K562 (cell line): ENCODE measurements at regions not wholly inside any gene's neighbourhood (a gene's known extent, or its start where the extent isn't known, plus 50 kb on each side); places are given as distances from the start of the nearest gene placed in this dataset.

ENCODE experiments used
- ATAC-seq: fragments of 200-7000 bp; cut with Tn5 transposase; 3 replicates; pipeline ENCODE4 v1.9.1; 2020; ENCODE audit warnings: moderate library complexity
- BruUV-seq: library from RNA; stranded (reverse); fragments of 400-500 nt; replicated peaks from 2 replicates; lab custom pipeline; 2021; lab: Mats Ljungman, UMichigan
- CTCF ChIA-PET: fragments of 300-600 bp; formaldehyde crosslinking; extraction: SDS; loops from one replicate; lab custom pipeline; 2021; ENCODE audit warnings: low intra/inter-chr PET ratio; lab: Yijun Ruan, JAX
- POLR2A ChIA-PET: fragments of 300-600, 350-650 bp; sonication (Branson Sonifier 250); formaldehyde crosslinking; extraction: SDS; loops from one replicate; lab custom pipeline; 2021; ENCODE audit warnings: antibody characterized with exemption, inconsistent platforms; lab: Yijun Ruan, JAX
- DNase-seq, 4 experiments: peaks; one replicate each; pipeline versions ENCODE4 v3.0.0 to v3.0.0-alpha.2; 2011 to 2018; ENCODE audit warnings: low spot score in 3 of 4, mixed read lengths in 3 of 4; ENCODE audit errors: extremely low read depth in 1 of 4
- FAIRE-seq: peaks from 2 replicates; lab custom pipeline; 2011; peaks lifted over from hg19 to GRCh38; lab: Jason Lieb, UNC
- H2AFZ ChIP-seq: 2 replicates; pipeline ENCODE4 v1.6.0; 2011; ENCODE audit warnings: low read depth, low read length, control low read depth, inconsistent platforms
- H3K27ac ChIP-seq: fragments of 200-600 bp; 3 replicates; pipeline ENCODE4 v1.8.0; 2011; ENCODE audit warnings: low read depth, mild to moderate bottlenecking, control low read depth, inconsistent platforms, low read length, moderate library complexity, mixed read lengths; ENCODE audit errors: extremely low read depth
- H3K27me3 ChIP-seq, 2 experiments: fragments of 300-600 bp in 1 of 2; 2 replicates in 1 of 2; 3 replicates in 1 of 2; pipeline versions ENCODE4 v1.6.0 to v1.8.0; 2011; ENCODE audit warnings: inconsistent platforms in 2 of 2, low read length in 2 of 2, mild to moderate bottlenecking in 1 of 2, mixed read lengths in 1 of 2, moderate library complexity in 1 of 2; ENCODE audit not compliant: control insufficient read depth in 2 of 2, insufficient read depth in 2 of 2
- H3K36me3 ChIP-seq: fragments of 300-600 bp; 3 replicates; pipeline ENCODE4 v1.8.0; 2011; ENCODE audit warnings: mild to moderate bottlenecking, low read length, inconsistent platforms; ENCODE audit not compliant: control insufficient read depth, insufficient read depth
- H3K4me1 ChIP-seq, 2 experiments: fragments of 200-600 bp in 1 of 2; replicated peaks in 1 of 2; 2 replicates in 1 of 2; 3 replicates in 1 of 2; pipeline versions ENCODE4 v1.5.1 to v1.8.0; 2011; ENCODE audit warnings: inconsistent platforms in 2 of 2, low read length in 2 of 2, mild to moderate bottlenecking in 1 of 2, mixed read lengths in 1 of 2, moderate library complexity in 1 of 2; ENCODE audit not compliant: control insufficient read depth in 2 of 2, insufficient read depth in 2 of 2
- H3K4me2 ChIP-seq: 2 replicates; pipeline ENCODE4 v1.6.1; 2011; ENCODE audit warnings: low read length, control low read depth, inconsistent platforms, mixed read lengths; ENCODE audit not compliant: insufficient read depth
- H3K4me3 ChIP-seq: fragments of 200-600 bp; sonication (generic), shearing (Covaris generic); 2 replicates; pipeline ENCODE4 v1.5.1; 2016; ENCODE audit warnings: control low read depth, inconsistent platforms
- H3K79me2 ChIP-seq: fragments of 200-600 bp; 3 replicates; pipeline ENCODE4 v1.8.0; 2011; ENCODE audit warnings: low read length, inconsistent platforms; ENCODE audit not compliant: control insufficient read depth, insufficient read depth
- H3K9ac ChIP-seq, 2 experiments: 2 replicates each; pipeline versions ENCODE4 v1.6.0 to v1.6.1; 2011; ENCODE audit warnings: low read depth in 2 of 2, low read length in 2 of 2, control low read depth in 1 of 2, inconsistent platforms in 1 of 2, mild to moderate bottlenecking in 1 of 2, mixed read lengths in 1 of 2; ENCODE audit not compliant: insufficient read depth in 1 of 2
- H3K9me1 ChIP-seq: one replicate; pipeline ENCODE4 v1.6.0; 2011; ENCODE audit warnings: inconsistent platforms, mild to moderate bottlenecking, low read length, moderate library complexity; ENCODE audit not compliant: control insufficient read depth, insufficient read depth
- H3K9me3 ChIP-seq: replicated peaks from 2 replicates; pipeline ENCODE4 v1.5.1; 2011; ENCODE audit warnings: low read depth, low read length, inconsistent platforms; ENCODE audit not compliant: control insufficient read depth, insufficient read depth
- H4K20me1 ChIP-seq: replicated peaks from 2 replicates; pipeline ENCODE4 v1.6.1; 2011; ENCODE audit warnings: low read length, inconsistent platforms, mixed read lengths; ENCODE audit not compliant: control insufficient read depth, insufficient read depth
- E2F3 ChIP-seq: fragments of 250-450 bp; sonication (Bioruptor Pico); IDR thresholded peaks from 2 replicates; pipeline ENCODE4 v1.4.0; 2020; ENCODE audit warnings: mild to moderate bottlenecking
- ESRRB ChIP-seq: fragments of 250-450 bp; sonication (Bioruptor Pico); IDR thresholded peaks from 2 replicates; pipeline ENCODE4 v1.5.0; 2020; ENCODE audit warnings: mild to moderate bottlenecking, moderate library complexity, borderline replicate concordance
- HBP1 ChIP-seq: fragments of 450-650 bp; formaldehyde crosslinking; IDR thresholded peaks from 2 replicates; pipeline ENCODE4 v1.4.0; 2022; ENCODE audit warnings: missing genetic modification characterization
- IFI16 ChIP-seq: fragments of 250-450 bp; sonication (Bioruptor Pico); IDR thresholded peaks from 2 replicates; pipeline ENCODE4 v2.1.2; 2022; ENCODE audit warnings: mild to moderate bottlenecking, inconsistent platforms
- MYBL2 ChIP-seq, 2 experiments: fragments of 450-650 bp in 1 of 2; sonication (generic) in 1 of 2; formaldehyde crosslinking in 1 of 2; IDR thresholded peaks; 2 replicates each; pipeline versions ENCODE4 v1.6.1 to v1.8.1; 2017 to 2022; ENCODE audit warnings: borderline replicate concordance in 1 of 2, inconsistent platforms in 1 of 2, low read depth in 1 of 2, mild to moderate bottlenecking in 1 of 2, missing genetic modification reagents in 1 of 2, moderate library complexity in 1 of 2
- NCOR1 ChIP-seq: fragments of 450-650 bp; IDR thresholded peaks from 2 replicates; pipeline ENCODE4 v1.6.1; 2016; ENCODE audit warnings: mild to moderate bottlenecking, moderate library complexity
- NR0B1 ChIP-seq: fragments of 450-650 bp; IDR thresholded peaks from one replicate; pipeline ENCODE4 v1.6.1; 2018; ENCODE audit warnings: mild to moderate bottlenecking, moderate library complexity; ENCODE audit not compliant: partially characterized antibody
- POLR2A ChIP-seq: fragments of 450-650 bp; conservative IDR thresholded peaks from 2 replicates; pipeline ENCODE4 v1.6.1; 2016
- SMARCA5 ChIP-seq: fragments of 450-650 bp; IDR thresholded peaks from 2 replicates; pipeline ENCODE4 v1.6.1; 2016
- UBTF ChIP-seq, 2 experiments: IDR thresholded peaks; 2 replicates each; pipeline ENCODE4 v1.6.1; 2012; ENCODE audit warnings: improper control_type of control experiment in 2 of 2, low read depth in 2 of 2, low read length in 2 of 2, borderline replicate concordance in 1 of 2
- XRCC4 ChIP-seq: IDR thresholded peaks from one replicate; pipeline ENCODE4 v1.6.1; 2011; ENCODE audit not compliant: insufficient read depth, insufficient read length; ENCODE audit errors: extremely low read depth
- ZNF740 ChIP-seq, 3 experiments: fragments of 200-800 bp in 1 of 3; sonication (Bioruptor generic) in 1 of 3; sonication (generic) in 1 of 3; formaldehyde crosslinking in 1 of 3; IDR thresholded peaks; 2 replicates each; pipeline versions ENCODE4 v1.6.1 to v1.8.0; 2016 to 2022; ENCODE audit warnings: mild to moderate bottlenecking in 2 of 3, missing compliant biosample characterization in 2 of 3, missing genetic modification characterization in 2 of 3, missing genetic modification reagents in 1 of 3
- WGBS: fragments of 100-300 bp; shearing (Covaris generic); methylation state at CpG from one replicate; pipeline ENCODE4 v1.1.6; 2016; ENCODE audit warnings: low coverage, mixed read lengths; ENCODE audit not compliant: insufficient coverage; ENCODE audit errors: missing lambda C conversion rate; 5-methylcytosine and 5-hydroxymethylcytosine counted together
- in situ Hi-C: fragments of 300-500 bp; cut with MboI; formaldehyde crosslinking; loops from 4 replicates; pipeline ENCODE4 v1.15.0; 2018; ENCODE audit warnings: inconsistent platforms, mixed read lengths
- intact Hi-C: fragments of 100-400 bp; cut with micrococcal nuclease; formaldehyde crosslinking; loops from 2 replicates; pipeline ENCODE4 v1.14.2; 2022

GRCh38 chr22:34462795-34463194 lies 542.5 kb upstream of the LARGE1 start:
- 0% methylated on average over 3 of the region's 4 CpGs for WGBS
- BruUV-seq = no TSS peak

More at GRCh38 chr22:34462795-34463194, 542.5 kb upstream of the LARGE1 start:
- Histone ChIP-seq H3K4me3 (no peak overlapping the region), H3K9me3 (no peaks in the 10 kb centered on the region), H3K27me3 (no peaks in the 10 kb centered on the region), H3K36me3 (no peaks in the 10 kb centered on the region), H2AFZ (no peak overlapping the region), H3K79me2 (no peaks in the 10 kb centered on the region), H3K9ac (no peak overlapping the region), H3K4me1 (no peaks in the 10 kb centered on the region), H3K27ac (no peak overlapping the region), H3K4me2 (no peak overlapping the region), H4K20me1 (no peaks in the 10 kb centered on the region), H3K9me1 (no peaks in the 10 kb centered on the region)
- TF ChIP-seq MYBL2 (IDR thresholded peaks at IDR 0.05; ENCODE audit: low read depth) (no peak), MYBL2 (CRISPR knock-in tag; IDR thresholded peaks at IDR 0.05; ENCODE audit: borderline replicate concordance) (no peak), SMARCA5 (no peak), XRCC4 (no peak), POLR2A (no peak), IFI16 (CRISPR knock-in tag) (no peak), ESRRB (CRISPR knock-in tag) (no peak), HBP1 (CRISPR knock-in tag) (no peak), ZNF740 (CRISPR knock-in tag; IDR thresholded peaks at IDR 0.05) (no peak), ZNF740 (tag; IDR thresholded peaks at IDR 0.05) (no peak), NCOR1 (no peak), NR0B1 (no peak), E2F3 (CRISPR knock-in tag) (no peak), UBTF (IDR thresholded peaks at IDR 0.05; ENCODE audit: borderline replicate concordance in 1 of 2, low read depth in 2 of 2, low read length in 2 of 2) (no peak)
- ChIA-PET CTCF (no interaction called here), POLR2A (no interaction called here)
- no peak for DNase-seq
- ATAC-seq = no peak
- intact Hi-C loops = no loop called here
- in situ Hi-C loops = no loop called here
- FAIRE-seq = no peak
